Liver (tissue), 8 donors: ENCODE measurements at regions not wholly inside any gene's neighbourhood (a gene's known extent, or its start where the extent isn't known, plus 50 kb on each side); places are given as distances from the start of the nearest gene placed in this dataset.
"Not testable (repeated sequence)": the region's sequence is repeated elsewhere in the genome, so short reads cannot be mapped to it uniquely, and the experiment has no call there.

ENCODE experiments used
- DNase-seq: peaks from one replicate; pipeline ENCODE4 v3.0.0-alpha.2; 2017; ENCODE audit warnings: low spot score
- H3K27ac ChIP-seq, 2 donors: one replicate each; pipeline ENCODE4 v1.7.0; 2013; ENCODE audit warnings: inconsistent platforms in 2 of 2, low read length in 2 of 2, control low read depth in 1 of 2, low read depth in 1 of 2, mild to moderate bottlenecking in 1 of 2
- H3K27me3 ChIP-seq, 4 donors: one replicate each; pipeline versions ENCODE4 v1.6.1 to v1.7.0; 2013; ENCODE audit warnings: low read length in 3 of 4, inconsistent platforms in 1 of 4, mild to moderate bottlenecking in 1 of 4, moderate library complexity in 1 of 4; ENCODE audit not compliant: control insufficient read depth in 4 of 4, insufficient read depth in 4 of 4
- H3K36me3 ChIP-seq, 4 donors: one replicate each; pipeline versions ENCODE4 v1.6.1 to v1.7.0; 2013; ENCODE audit warnings: low read length in 3 of 4, mild to moderate bottlenecking in 3 of 4, low read depth in 1 of 4, moderate library complexity in 1 of 4; ENCODE audit not compliant: control insufficient read depth in 4 of 4, insufficient read depth in 3 of 4
- H3K4me1 ChIP-seq, 4 donors: one replicate each; pipeline versions ENCODE4 v1.6.1 to v1.7.0; 2013; ENCODE audit warnings: low read length in 3 of 4, mild to moderate bottlenecking in 3 of 4, moderate library complexity in 1 of 4; ENCODE audit not compliant: control insufficient read depth in 4 of 4, insufficient read depth in 4 of 4
- H3K4me3 ChIP-seq, 3 donors: one replicate each; pipeline versions ENCODE4 v1.6.1 to v1.7.0; 2013; ENCODE audit warnings: low read length in 3 of 3, control low read depth in 1 of 3, low read depth in 1 of 3, mild to moderate bottlenecking in 1 of 3
- H3K9ac ChIP-seq, 2 donors: one replicate each; pipeline ENCODE4 v1.7.0; 2013; ENCODE audit warnings: low read length in 2 of 2, mild to moderate bottlenecking in 2 of 2, moderate library complexity in 2 of 2, control low read depth in 1 of 2, low read depth in 1 of 2
- H3K9me3 ChIP-seq, 4 donors: one replicate each; pipeline versions ENCODE4 v1.6.1 to v1.7.0; 2013; ENCODE audit warnings: low read length in 3 of 4; ENCODE audit not compliant: control insufficient read depth in 4 of 4
- EGR1 ChIP-seq, 2 donors: IDR thresholded peaks; 2 replicates each; pipeline ENCODE4 v1.6.1; 2016 to 2018; ENCODE audit warnings: antibody characterized with exemption in 2 of 2, low read depth in 2 of 2
- FOXA1 ChIP-seq: IDR thresholded peaks from 2 replicates; pipeline ENCODE4 v1.6.1; 2016; ENCODE audit warnings: antibody characterized with exemption
- FOXA2 ChIP-seq: IDR thresholded peaks from 2 replicates; pipeline ENCODE4 v1.6.1; 2016; ENCODE audit warnings: antibody characterized with exemption
- HNF4A ChIP-seq, 2 donors: conservative IDR thresholded peaks; 2 replicates each; pipeline ENCODE4 v1.6.1; 2016; ENCODE audit warnings: antibody characterized with exemption in 2 of 2, mild to moderate bottlenecking in 2 of 2
- HNF4G ChIP-seq: IDR thresholded peaks from 2 replicates; pipeline ENCODE4 v1.6.1; 2016; ENCODE audit warnings: antibody characterized with exemption
- JUND ChIP-seq, 2 donors: IDR thresholded peaks; 2 replicates each; pipeline ENCODE4 v1.6.1; 2016; ENCODE audit warnings: antibody characterized with exemption in 2 of 2
- NR2F2 ChIP-seq: IDR thresholded peaks from 2 replicates; pipeline ENCODE4 v1.6.1; 2016; ENCODE audit warnings: antibody characterized with exemption
- RAD21 ChIP-seq, 2 donors: IDR thresholded peaks; 2 replicates each; pipeline ENCODE4 v1.6.1; 2016; ENCODE audit warnings: antibody characterized with exemption in 2 of 2, mild to moderate bottlenecking in 2 of 2
- RXRA ChIP-seq, 2 donors: IDR thresholded peaks; 2 replicates each; pipeline ENCODE4 v1.6.1; 2017 to 2018; ENCODE audit warnings: antibody characterized with exemption in 2 of 2, mild to moderate bottlenecking in 1 of 2
- YY1 ChIP-seq: IDR thresholded peaks from 2 replicates; pipeline ENCODE4 v1.6.1; 2016; ENCODE audit warnings: antibody characterized with exemption, mild to moderate bottlenecking
- WGBS: extraction: QIAGEN DNeasy Blood & Tissue Kit; methylation state at CpG from one replicate; pipeline ENCODE4 v1.1.7; 2013; 5-methylcytosine and 5-hydroxymethylcytosine counted together
- TF ChIP-seq, protein P1 (sequence below): IDR thresholded peaks from 2 replicates; pipeline ENCODE4 v1.6.1; 2016; ENCODE audit warnings: antibody characterized with exemption
- TF ChIP-seq, protein P2 (sequence below): IDR thresholded peaks from 2 replicates; pipeline ENCODE4 v1.6.1; 2016; ENCODE audit warnings: antibody characterized with exemption
- TF ChIP-seq, protein P3 (sequence below): IDR thresholded peaks from 2 replicates; pipeline ENCODE4 v1.6.1; 2016; ENCODE audit warnings: antibody characterized with exemption, mild to moderate bottlenecking
- TF ChIP-seq, protein P4 (sequence below): IDR thresholded peaks from 2 replicates; pipeline ENCODE4 v1.6.1; 2016; ENCODE audit warnings: antibody characterized with exemption
- TF ChIP-seq, protein P5 (sequence below): fragments of 150-350 bp; IDR thresholded peaks from 2 replicates; pipeline ENCODE4 v1.5.1; 2017; ENCODE audit warnings: improper control_type of control experiment, low read depth, low read length; ENCODE audit not compliant: missing input control
- donor health status: healthy.
- donor health status: healthy.
- donor health status: healthy.
- donor health status: healthy.
- donor health status: healthy.

DNA sequence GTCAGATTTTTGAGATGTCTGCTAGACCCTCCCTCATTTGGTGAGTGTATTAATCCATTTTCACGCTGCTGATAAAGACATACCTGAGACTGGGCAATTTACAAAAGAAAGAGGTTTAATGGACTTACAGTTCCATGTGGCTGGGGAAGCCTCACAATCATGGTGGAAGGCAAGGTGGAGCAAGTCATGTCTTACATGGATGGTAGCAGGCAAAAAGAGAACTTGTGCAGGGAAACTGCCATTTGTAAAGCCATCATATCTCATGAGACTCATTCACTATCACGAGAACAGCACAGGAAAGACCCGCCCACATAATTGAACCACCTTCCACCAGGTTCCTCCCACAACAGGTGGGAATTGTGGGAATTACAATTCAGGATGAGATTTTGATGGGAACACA lies 223.5 kb downstream of the FNDC1 start:
- DNase-seq, H3K27ac ChIP-seq, H3K9ac ChIP-seq, H3K27me3 ChIP-seq, H3K36me3 ChIP-seq, H3K4me1 ChIP-seq, H3K9me3 ChIP-seq, H3K4me3 ChIP-seq: not testable (repeated sequence)
- WGBS: 83% methylated on average over 3 of the region's 3 CpGs

DNA sequence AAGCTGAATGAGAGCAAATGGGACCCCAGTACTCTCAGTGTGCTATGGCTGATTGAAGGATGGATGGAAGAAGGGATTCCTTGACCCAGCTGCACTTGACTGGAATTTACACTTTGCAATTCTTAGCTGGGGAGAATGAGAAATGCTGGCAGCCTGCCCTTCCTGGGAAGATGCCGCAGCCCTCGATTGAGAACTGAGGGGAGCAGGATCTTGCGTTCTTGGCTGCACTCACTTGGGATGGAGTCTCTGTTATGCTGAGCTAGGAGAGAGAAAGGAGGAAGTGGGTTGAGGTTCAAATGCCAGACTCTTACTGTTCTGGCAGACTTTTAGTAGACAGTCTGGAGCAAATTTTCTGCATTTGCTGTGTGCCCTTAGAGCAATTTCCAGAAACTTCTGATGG lies 221.2 kb downstream of the FNDC1 start:
- Histone ChIP-seq H3K27me3 (no peaks in the 10 kb centered on the region), H3K36me3 (no peaks in the 10 kb centered on the region), H3K9me3 (no peaks in the 10 kb centered on the region), H3K4me1 (no peaks in the 10 kb centered on the region), H3K27ac (no peak overlapping the region), H3K9ac (no peak overlapping the region), H3K4me3 (no peak overlapping the region)
- WGBS: 70% methylated on average over 3 of the region's 3 CpGs
- no peak for DNase-seq
- no peak for TF ChIP-seq HNF4A (conservative IDR thresholded peaks at IDR 0.05)
- no peak for TF ChIP-seq FOXA1
- TF ChIP-seq, protein P1, sequence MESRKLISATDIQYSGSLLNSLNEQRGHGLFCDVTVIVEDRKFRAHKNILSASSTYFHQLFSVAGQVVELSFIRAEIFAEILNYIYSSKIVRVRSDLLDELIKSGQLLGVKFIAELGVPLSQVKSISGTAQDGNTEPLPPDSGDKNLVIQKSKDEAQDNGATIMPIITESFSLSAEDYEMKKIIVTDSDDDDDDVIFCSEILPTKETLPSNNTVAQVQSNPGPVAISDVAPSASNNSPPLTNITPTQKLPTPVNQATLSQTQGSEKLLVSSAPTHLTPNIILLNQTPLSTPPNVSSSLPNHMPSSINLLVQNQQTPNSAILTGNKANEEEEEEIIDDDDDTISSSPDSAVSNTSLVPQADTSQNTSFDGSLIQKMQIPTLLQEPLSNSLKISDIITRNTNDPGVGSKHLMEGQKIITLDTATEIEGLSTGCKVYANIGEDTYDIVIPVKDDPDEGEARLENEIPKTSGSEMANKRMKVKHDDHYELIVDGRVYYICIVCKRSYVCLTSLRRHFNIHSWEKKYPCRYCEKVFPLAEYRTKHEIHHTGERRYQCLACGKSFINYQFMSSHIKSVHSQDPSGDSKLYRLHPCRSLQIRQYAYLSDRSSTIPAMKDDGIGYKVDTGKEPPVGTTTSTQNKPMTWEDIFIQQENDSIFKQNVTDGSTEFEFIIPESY: no peak
- TF ChIP-seq YY1: no peak
- TF ChIP-seq RXRA (IDR thresholded peaks at IDR 0.05): no peak
- TF ChIP-seq, protein P2, sequence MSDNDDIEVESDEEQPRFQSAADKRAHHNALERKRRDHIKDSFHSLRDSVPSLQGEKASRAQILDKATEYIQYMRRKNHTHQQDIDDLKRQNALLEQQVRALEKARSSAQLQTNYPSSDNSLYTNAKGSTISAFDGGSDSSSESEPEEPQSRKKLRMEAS: no peak
- TF ChIP-seq RAD21 (IDR thresholded peaks at IDR 0.05): no peak

DNA sequence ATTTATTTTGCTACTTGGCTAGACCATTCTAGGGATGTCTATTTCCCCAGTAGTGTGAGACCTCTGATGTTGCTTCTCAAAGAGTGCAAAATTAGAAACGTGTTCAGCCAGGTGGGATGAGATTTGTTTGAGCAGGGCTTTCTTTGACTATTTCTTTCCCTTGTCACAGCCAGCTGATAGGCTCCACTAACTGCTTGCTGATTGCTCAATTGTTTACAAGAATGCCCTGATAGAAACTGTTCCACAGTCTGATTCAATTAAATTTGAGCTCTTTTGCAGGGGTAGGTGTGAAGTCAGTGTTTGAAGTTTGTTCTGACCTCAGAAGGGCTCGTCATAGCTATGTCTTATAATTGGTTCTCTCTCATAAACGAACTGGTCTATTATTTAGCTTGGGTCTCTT lies 220.5 kb downstream of the FNDC1 start:
- Histone ChIP-seq H3K4me3 (no peak overlapping the region), H3K36me3 (no peaks in the 10 kb centered on the region), H3K9ac (no peak overlapping the region), H3K4me1 (no peaks in the 10 kb centered on the region), H3K9me3 (no peaks in the 10 kb centered on the region), H3K27ac (no peak overlapping the region), H3K27me3 (no peaks in the 10 kb centered on the region)
- no peak for TF ChIP-seq RXRA (IDR thresholded peaks at IDR 0.05)
- no peak for TF ChIP-seq FOXA1
- TF ChIP-seq, protein P3, sequence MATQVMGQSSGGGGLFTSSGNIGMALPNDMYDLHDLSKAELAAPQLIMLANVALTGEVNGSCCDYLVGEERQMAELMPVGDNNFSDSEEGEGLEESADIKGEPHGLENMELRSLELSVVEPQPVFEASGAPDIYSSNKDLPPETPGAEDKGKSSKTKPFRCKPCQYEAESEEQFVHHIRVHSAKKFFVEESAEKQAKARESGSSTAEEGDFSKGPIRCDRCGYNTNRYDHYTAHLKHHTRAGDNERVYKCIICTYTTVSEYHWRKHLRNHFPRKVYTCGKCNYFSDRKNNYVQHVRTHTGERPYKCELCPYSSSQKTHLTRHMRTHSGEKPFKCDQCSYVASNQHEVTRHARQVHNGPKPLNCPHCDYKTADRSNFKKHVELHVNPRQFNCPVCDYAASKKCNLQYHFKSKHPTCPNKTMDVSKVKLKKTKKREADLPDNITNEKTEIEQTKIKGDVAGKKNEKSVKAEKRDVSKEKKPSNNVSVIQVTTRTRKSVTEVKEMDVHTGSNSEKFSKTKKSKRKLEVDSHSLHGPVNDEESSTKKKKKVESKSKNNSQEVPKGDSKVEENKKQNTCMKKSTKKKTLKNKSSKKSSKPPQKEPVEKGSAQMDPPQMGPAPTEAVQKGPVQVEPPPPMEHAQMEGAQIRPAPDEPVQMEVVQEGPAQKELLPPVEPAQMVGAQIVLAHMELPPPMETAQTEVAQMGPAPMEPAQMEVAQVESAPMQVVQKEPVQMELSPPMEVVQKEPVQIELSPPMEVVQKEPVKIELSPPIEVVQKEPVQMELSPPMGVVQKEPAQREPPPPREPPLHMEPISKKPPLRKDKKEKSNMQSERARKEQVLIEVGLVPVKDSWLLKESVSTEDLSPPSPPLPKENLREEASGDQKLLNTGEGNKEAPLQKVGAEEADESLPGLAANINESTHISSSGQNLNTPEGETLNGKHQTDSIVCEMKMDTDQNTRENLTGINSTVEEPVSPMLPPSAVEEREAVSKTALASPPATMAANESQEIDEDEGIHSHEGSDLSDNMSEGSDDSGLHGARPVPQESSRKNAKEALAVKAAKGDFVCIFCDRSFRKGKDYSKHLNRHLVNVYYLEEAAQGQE: no peak
- TF ChIP-seq FOXA2: no peak
- no peak for TF ChIP-seq YY1
- no peak for TF ChIP-seq HNF4A (conservative IDR thresholded peaks at IDR 0.05)
- TF ChIP-seq EGR1 (IDR thresholded peaks at IDR 0.05; ENCODE audit: low read depth in 2 of 2): no peak
- TF ChIP-seq, protein P1: no peak
- TF ChIP-seq, protein P4, sequence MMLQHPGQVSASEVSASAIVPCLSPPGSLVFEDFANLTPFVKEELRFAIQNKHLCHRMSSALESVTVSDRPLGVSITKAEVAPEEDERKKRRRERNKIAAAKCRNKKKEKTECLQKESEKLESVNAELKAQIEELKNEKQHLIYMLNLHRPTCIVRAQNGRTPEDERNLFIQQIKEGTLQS: no peak
- TF ChIP-seq, protein P2: no peak
- TF ChIP-seq RAD21 (IDR thresholded peaks at IDR 0.05): no peak
- TF ChIP-seq, protein P5, sequence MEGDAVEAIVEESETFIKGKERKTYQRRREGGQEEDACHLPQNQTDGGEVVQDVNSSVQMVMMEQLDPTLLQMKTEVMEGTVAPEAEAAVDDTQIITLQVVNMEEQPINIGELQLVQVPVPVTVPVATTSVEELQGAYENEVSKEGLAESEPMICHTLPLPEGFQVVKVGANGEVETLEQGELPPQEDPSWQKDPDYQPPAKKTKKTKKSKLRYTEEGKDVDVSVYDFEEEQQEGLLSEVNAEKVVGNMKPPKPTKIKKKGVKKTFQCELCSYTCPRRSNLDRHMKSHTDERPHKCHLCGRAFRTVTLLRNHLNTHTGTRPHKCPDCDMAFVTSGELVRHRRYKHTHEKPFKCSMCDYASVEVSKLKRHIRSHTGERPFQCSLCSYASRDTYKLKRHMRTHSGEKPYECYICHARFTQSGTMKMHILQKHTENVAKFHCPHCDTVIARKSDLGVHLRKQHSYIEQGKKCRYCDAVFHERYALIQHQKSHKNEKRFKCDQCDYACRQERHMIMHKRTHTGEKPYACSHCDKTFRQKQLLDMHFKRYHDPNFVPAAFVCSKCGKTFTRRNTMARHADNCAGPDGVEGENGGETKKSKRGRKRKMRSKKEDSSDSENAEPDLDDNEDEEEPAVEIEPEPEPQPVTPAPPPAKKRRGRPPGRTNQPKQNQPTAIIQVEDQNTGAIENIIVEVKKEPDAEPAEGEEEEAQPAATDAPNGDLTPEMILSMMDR: no peak
- no peak for TF ChIP-seq NR2F2
- TF ChIP-seq HNF4G: no peak
- TF ChIP-seq JUND (IDR thresholded peaks at IDR 0.05): no peak
- WGBS: 38% methylated on average over 3 of the region's 3 CpGs
- DNase-seq: no peak
